A549 (cell line): ENCODE measurements at regions not wholly inside any gene's neighbourhood (a gene's known extent, or its start where the extent isn't known, plus 50 kb on each side); places are given as distances from the start of the nearest gene placed in this dataset.

Experiments used
- CHD2 ChIP-seq: fragments of 150-350 bp; IDR thresholded peaks from 2 replicates; pipeline ENCODE4 v1.6.1; 2014; ENCODE audit warnings: low read length; ENCODE audit not compliant: partially characterized antibody
- TF ChIP-seq, protein P1 (sequence below): fragments of 150-350 bp; IDR thresholded peaks from 2 replicates; pipeline ENCODE4 v1.6.1; 2014; ENCODE audit warnings: low read depth, mild to moderate bottlenecking, low read length

DNA sequence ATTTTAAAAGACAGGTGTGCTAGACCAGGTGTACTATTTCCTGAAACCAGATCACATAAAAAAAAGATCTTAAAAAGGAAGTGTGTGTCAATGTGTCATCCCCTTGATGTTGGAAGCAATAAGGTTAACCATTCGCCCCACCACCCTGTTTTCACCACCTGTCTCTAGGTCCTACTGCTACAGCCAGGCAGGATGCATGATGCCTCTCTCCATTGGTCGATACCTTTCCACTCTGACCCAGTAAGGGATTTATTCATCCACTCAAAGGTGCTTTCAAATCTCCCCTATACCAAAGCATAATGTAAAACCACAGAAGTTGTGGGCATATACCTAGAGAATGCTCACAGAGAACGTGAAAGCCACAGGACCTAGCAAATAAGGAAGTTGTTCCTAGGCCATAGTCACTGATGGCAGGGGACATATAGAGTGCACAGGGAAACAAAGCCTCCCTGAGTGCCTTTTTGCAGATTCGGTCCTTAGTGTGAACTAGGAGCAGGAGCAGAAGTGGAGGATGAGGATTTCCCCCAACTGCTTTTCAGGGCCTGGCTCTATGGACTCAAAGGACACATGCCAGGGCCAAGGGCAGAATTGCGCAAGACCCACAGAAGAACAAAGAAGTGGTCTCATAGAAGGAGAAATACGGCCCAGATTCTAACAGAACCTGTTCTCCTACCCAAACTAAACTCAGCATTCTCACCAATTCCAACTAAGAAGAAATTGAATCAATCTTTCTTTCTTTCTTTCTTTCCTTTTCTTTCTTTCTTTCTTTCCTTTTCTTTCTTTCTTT lies 631.5 kb upstream of the NRP1 start:
- TF ChIP-seq CHD2 = no peak
- TF ChIP-seq, protein P1, sequence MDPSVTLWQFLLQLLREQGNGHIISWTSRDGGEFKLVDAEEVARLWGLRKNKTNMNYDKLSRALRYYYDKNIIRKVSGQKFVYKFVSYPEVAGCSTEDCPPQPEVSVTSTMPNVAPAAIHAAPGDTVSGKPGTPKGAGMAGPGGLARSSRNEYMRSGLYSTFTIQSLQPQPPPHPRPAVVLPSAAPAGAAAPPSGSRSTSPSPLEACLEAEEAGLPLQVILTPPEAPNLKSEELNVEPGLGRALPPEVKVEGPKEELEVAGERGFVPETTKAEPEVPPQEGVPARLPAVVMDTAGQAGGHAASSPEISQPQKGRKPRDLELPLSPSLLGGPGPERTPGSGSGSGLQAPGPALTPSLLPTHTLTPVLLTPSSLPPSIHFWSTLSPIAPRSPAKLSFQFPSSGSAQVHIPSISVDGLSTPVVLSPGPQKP = no peak
